ENCODE measurements at regions not wholly inside any gene's neighbourhood (a gene's known extent, or its start where the extent isn't known, plus 50 kb on each side); places are given as distances from the start of the nearest gene placed in this dataset.
A peak's percentile ranks its signal among the peaks of the same experiment; 100 is the strongest.

DNA sequence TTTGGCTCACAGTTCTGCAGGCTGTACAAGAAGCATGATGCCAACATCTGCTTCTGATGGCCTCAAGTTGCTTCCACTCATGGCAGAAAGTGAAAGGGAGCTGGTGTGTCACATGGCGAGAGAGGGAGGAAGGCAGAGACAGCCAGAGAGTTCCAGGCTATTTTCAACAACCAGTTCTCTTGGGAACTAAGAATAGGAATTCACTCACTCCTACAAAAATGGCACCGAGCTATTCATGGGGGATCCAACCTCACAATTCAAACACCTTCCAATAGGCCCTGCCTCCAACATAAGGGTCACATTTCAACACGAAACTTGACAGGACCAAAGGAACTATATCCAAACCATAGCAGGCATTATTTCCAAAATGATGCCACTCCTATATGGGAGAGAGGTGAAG is 299.5 kb upstream of the TGFBR2 start:
- H3K4me1 Mint-ChIP-seq = peaks cover 3% of the 10 kb centered on the region
- intact Hi-C loops (cut with DNase I, micrococcal nuclease) = no loop called here
- no peak for DNase-seq
- POLR2A ChIA-PET = no interaction called here
- H3K27ac Mint-ChIP-seq = no peak overlapping the region
- CTCF ChIA-PET = interaction anchor here (1.0 kb wide), 1 partner anchor 12 kb away, joined by 3 read pairs; no protein-coding TSS in a partner anchor
- no peaks in the 10 kb centered on the region for H3K36me3 Mint-ChIP-seq (ENCODE audit: low read depth)
- ATAC-seq = no peak
- H3K4me3 Mint-ChIP-seq = no peak overlapping the region
- H3K9me3 Mint-ChIP-seq (ENCODE audit: low read depth) = peaks cover 13% of the 10 kb centered on the region
- H3K27me3 Mint-ChIP-seq = no peaks in the 10 kb centered on the region

DNA sequence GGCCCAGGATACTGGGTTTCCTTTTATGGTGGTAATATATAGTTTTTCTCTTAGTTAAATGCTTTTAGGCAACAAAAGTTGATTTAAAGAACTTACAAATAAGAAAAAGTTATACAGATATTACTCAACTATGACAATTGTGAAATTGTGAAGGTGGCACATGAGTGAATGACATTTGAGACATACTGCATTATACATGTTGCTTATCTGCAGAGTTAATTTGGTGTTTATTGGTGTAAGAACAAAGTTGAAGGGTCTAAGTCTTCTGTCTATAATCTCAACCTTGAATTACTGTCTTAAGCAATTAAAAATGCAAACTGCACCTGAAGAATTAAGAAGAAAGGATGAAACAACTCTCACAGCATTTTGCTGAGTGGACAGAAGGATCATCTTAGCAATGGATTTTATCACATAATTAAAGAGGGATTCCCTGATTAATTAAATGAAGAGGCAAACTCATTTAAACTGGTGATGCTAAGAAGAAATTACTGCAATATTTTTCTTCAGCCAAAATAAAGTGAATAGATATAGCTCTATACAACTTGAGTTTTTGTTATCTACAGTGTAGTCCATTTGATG is 298.9 kb upstream of the TGFBR2 start:
- no peak for ATAC-seq
- H3K9me3 Mint-ChIP-seq (ENCODE audit: low read depth) = peaks cover 13% of the 10 kb centered on the region

GRCh38 chr3:30308131-30308530 is 298.3 kb upstream of the TGFBR2 start:
- ChIA-PET POLR2A (no interaction called here), CTCF (interaction anchor here (1.0 kb wide), 1 partner anchor 12 kb away, joined by 4 read pairs; no protein-coding TSS in a partner anchor)
- intact Hi-C loops (cut with DNase I, micrococcal nuclease) = no loop called here
- DNase-seq = no peak
- Mint-ChIP-seq H3K4me3 (no peak overlapping the region), H3K27me3 (no peaks in the 10 kb centered on the region), H3K4me1 (no peaks in the 10 kb centered on the region), H3K27ac (no peak overlapping the region), H3K36me3 (ENCODE audit: low read depth) (no peaks in the 10 kb centered on the region), H3K9me3 (ENCODE audit: low read depth) (peaks cover 13% of the 10 kb centered on the region)
- ATAC-seq = no peak

More for the DNA sequence above, 298.9 kb upstream of the TGFBR2 start:
- no peak overlapping the region for H3K4me3 Mint-ChIP-seq
- no peaks in the 10 kb centered on the region for H3K4me1 Mint-ChIP-seq
- intact Hi-C loops (cut with DNase I, micrococcal nuclease) = no loop called here
- no peak overlapping the region for H3K27ac Mint-ChIP-seq
- no peak for DNase-seq
- no peaks in the 10 kb centered on the region for H3K36me3 Mint-ChIP-seq (ENCODE audit: low read depth)
- ChIA-PET POLR2A (no interaction called here), CTCF (interaction anchor here (1.0 kb wide), 1 partner anchor 12 kb away, joined by 4 read pairs; no protein-coding TSS in a partner anchor)
- no peaks in the 10 kb centered on the region for H3K27me3 Mint-ChIP-seq

DNA sequence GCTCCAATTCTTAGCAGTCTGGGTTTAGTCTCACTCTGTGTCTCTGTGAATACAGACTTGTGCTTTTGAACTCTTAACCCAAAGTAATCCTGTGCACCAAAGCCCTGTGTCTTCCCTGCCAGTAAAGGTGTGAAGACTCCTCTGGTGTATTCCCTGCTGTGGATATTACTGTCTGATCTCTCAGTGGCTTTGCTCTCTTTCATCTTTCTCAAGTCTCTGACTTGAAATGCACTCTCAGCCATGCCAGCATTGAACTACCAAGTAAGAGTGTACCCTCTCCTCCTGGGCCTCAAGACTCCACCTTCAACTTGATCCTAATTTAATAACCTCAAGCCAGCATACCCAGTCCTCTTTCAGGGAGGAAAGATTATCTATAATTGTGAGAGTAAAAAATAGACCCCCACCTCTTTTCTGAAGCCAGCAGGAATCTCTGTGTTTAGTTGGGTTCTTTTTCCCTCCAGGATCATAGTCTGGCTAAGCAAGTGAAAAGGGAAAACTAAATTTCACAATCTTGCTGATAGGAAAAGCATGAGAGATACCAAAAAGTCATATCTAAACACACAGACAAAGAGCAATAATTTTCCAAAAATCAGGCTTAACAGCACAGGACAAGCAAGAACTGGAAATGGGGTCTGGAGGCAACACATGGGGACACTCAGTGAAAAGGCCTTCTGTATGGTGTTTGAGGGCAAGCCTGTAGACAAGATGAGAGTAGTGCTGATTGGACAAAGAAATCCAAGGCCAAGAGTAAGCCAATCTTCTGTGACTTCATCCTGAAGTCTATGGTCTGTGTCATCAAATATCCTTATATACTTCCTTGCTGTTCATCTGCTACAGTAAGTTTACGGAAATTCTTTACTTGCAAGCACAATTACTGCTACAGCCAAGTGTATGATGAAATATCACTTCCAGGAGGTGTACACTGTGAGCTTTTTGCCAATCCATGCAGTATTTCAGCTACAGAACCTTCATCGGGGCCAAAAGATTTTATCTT is 296.1 kb upstream of the TGFBR2 start:
- H3K27me3 Mint-ChIP-seq = no peaks in the 10 kb centered on the region
- intact Hi-C loops (cut with DNase I, micrococcal nuclease) = no loop called here
- ATAC-seq (no peak), DNase-seq (no peak)
- no peak overlapping the region for H3K4me3 Mint-ChIP-seq
- H3K4me1 Mint-ChIP-seq = no peaks in the 10 kb centered on the region
- H3K36me3 Mint-ChIP-seq (ENCODE audit: low read depth) = no peaks in the 10 kb centered on the region
- POLR2A ChIA-PET = no interaction called here
- peaks cover 9% of the 10 kb centered on the region for H3K9me3 Mint-ChIP-seq (ENCODE audit: low read depth)
- CTCF ChIA-PET = interaction anchor here (2.1 kb wide), 1 partner anchor 9 kb away, joined by 11 read pairs; no protein-coding TSS in a partner anchor
- no peak overlapping the region for H3K27ac Mint-ChIP-seq

- no peak for ATAC-seq
- CTCF ChIA-PET = interaction anchor here (2.1 kb wide), 1 partner anchor 8 kb away, joined by 11 read pairs; no protein-coding TSS in a partner anchor
- POLR2A ChIA-PET = no interaction called here
Observed at GRCh38 chr3:30311781-30312180, 294.6 kb upstream of the TGFBR2 start.

GRCh38 chr3:30313840-30314239 is 292.6 kb upstream of the TGFBR2 start:
- Mint-ChIP-seq H3K27ac (no peak overlapping the region), H3K9me3 (ENCODE audit: low read depth) (peaks cover 2% of the 10 kb centered on the region), H3K27me3 (no peaks in the 10 kb centered on the region), H3K4me3 (no peak overlapping the region), H3K36me3 (ENCODE audit: low read depth) (no peaks in the 10 kb centered on the region), H3K4me1 (peaks cover 4% of the 10 kb centered on the region)
- intact Hi-C loops (cut with DNase I, micrococcal nuclease) = no loop called here
- ChIA-PET POLR2A (no interaction called here), CTCF (no interaction called here)
- ATAC-seq = no peak
- DNase-seq = no peak

More at GRCh38 chr3:30311781-30312180, 294.6 kb upstream of the TGFBR2 start:
- Mint-ChIP-seq H3K36me3 (ENCODE audit: low read depth) (no peaks in the 10 kb centered on the region), H3K9me3 (ENCODE audit: low read depth) (peaks cover under 1% of the 10 kb centered on the region), H3K4me1 (no peaks in the 10 kb centered on the region), H3K27me3 (no peaks in the 10 kb centered on the region), H3K4me3 (no peak overlapping the region), H3K27ac (no peak overlapping the region)
- no peak for DNase-seq
- intact Hi-C loops (cut with DNase I, micrococcal nuclease) = no loop called here

- ATAC-seq (no peak), DNase-seq (no peak)
- no peak overlapping the region for H3K27ac Mint-ChIP-seq
- H3K9me3 Mint-ChIP-seq (ENCODE audit: low read depth) = peaks cover 2% of the 10 kb centered on the region
- intact Hi-C loops (cut with DNase I, micrococcal nuclease) = no loop called here
- CTCF ChIA-PET = interaction anchor here (0.7 to 1.2 kb wide), 3 partner anchors 10 to 460 kb away, joined by 3 to 4 read pairs (median 3); no protein-coding TSS in a partner anchor
- POLR2A ChIA-PET = no interaction called here
- H3K4me1 Mint-ChIP-seq = peaks cover 10% of the 10 kb centered on the region
- no peak overlapping the region for H3K4me3 Mint-ChIP-seq
- H3K36me3 Mint-ChIP-seq (ENCODE audit: low read depth) = no peaks in the 10 kb centered on the region
- no peaks in the 10 kb centered on the region for H3K27me3 Mint-ChIP-seq
Observed at GRCh38 chr3:30314757-30315325, 291.6 kb upstream of the TGFBR2 start.

DNA sequence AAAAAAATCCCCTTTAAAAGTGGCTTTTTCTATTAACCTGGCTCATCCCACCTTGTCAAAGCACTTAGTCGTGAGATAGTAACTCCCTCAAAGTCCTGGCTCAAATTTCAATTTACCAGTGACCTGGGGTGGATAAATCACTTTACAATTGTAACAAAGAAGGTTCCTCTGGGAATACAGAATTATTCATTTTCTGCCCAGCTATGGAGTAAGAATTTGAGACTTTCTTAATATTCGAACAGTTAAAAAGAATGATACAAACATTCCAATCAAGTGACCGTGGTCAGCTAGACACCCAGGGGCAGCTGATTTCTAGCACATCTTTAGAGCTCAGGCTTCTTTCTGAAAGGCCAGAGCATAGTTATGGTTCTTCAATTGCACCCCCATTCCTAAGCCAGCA is 291.0 kb upstream of the TGFBR2 start:
- peaks cover 13% of the 10 kb centered on the region for H3K4me1 Mint-ChIP-seq
- H3K27me3 Mint-ChIP-seq = no peaks in the 10 kb centered on the region
- H3K27ac Mint-ChIP-seq = no peak overlapping the region
- intact Hi-C loops (cut with DNase I, micrococcal nuclease) = no loop called here
- ATAC-seq (no peak), DNase-seq (no peak)
- no peak overlapping the region for H3K4me3 Mint-ChIP-seq
- H3K36me3 Mint-ChIP-seq (ENCODE audit: low read depth) = no peaks in the 10 kb centered on the region
- ChIA-PET POLR2A (no interaction called here), CTCF (interaction anchor here (1.0 to 1.2 kb wide), 2 partner anchors 9 to 39 kb away, joined by 3 read pairs; no protein-coding TSS in a partner anchor)
- H3K9me3 Mint-ChIP-seq (ENCODE audit: low read depth) = peaks cover 2% of the 10 kb centered on the region

DNA sequence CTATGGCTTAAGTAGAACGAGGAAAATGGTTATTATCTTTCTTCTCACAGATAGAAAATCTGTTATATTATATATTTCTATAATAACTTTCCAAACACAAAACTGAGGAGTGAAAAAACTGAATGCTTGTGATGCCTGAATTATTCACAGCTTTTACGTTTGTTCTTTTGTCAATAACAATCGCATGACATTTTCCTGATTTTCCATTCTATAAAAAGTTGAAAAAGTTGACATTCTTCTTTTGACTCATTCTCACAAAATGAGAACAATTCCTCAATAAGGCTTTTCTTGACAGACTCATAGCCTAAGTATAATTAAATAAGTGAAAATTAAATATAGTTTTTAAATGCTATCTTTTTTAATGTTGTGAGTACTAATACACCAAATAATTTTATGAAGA is 288.8 kb upstream of the TGFBR2 start:
- no peak for ATAC-seq

DNA sequence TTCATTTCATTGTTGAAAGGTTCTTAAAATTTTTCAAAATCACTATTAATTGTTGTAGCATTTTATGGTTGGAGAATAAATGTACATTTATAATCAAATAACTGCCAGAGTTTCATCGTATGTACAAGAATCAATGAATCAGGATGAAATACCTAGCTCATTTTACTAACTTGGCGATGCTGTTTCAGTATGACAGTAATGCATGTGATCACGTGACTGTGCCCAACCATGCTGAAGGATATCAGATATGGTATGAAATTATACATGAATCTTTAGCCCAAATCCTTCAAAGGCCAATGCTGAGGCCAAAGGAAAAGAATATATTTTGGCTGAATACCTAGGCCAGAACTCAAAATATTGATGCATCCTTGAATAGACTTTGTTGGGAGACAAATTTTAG is 288.3 kb upstream of the TGFBR2 start:
- CTCF ChIA-PET = interaction anchor here (0.7 to 1.1 kb wide), 2 partner anchors 8 to 31 kb away, joined by 3 read pairs; no protein-coding TSS in a partner anchor
- POLR2A ChIA-PET = interaction anchor here (0.6 kb wide), 1 partner anchor 321 kb away, joined by 3 read pairs; no protein-coding TSS in a partner anchor

More for the DNA sequence above, 288.8 kb upstream of the TGFBR2 start:
- peaks cover 15% of the 10 kb centered on the region for H3K4me1 Mint-ChIP-seq
- no peaks in the 10 kb centered on the region for H3K36me3 Mint-ChIP-seq (ENCODE audit: low read depth)
- POLR2A ChIA-PET = interaction anchor here (0.6 to 0.7 kb wide), 2 partner anchors 321 to 938 kb away, joined by 3 read pairs; no protein-coding TSS in a partner anchor
- H3K27me3 Mint-ChIP-seq = no peaks in the 10 kb centered on the region
- no peak overlapping the region for H3K27ac Mint-ChIP-seq
- intact Hi-C loops (cut with DNase I, micrococcal nuclease) = no loop called here
- CTCF ChIA-PET = interaction anchor here (0.7 to 1.3 kb wide), 3 partner anchors 8 to 375 kb away, joined by 3 read pairs; no protein-coding TSS in a partner anchor
- peaks cover 9% of the 10 kb centered on the region for H3K9me3 Mint-ChIP-seq (ENCODE audit: low read depth)
- DNase-seq = no peak
- H3K4me3 Mint-ChIP-seq = no peak overlapping the region

GRCh38 chr3:30319713-30320112 is 286.7 kb upstream of the TGFBR2 start:
- Mint-ChIP-seq H3K4me1 (peaks cover 15% of the 10 kb centered on the region), H3K4me3 (no peak overlapping the region), H3K27me3 (no peaks in the 10 kb centered on the region), H3K36me3 (ENCODE audit: low read depth) (peaks cover 2% of the 10 kb centered on the region), H3K27ac (peak overlapping the region; percentile 4), H3K9me3 (ENCODE audit: low read depth) (peaks cover 15% of the 10 kb centered on the region)
- intact Hi-C loops (cut with DNase I, micrococcal nuclease) = no loop called here
- CTCF ChIA-PET = interaction anchor here (0.7 to 2.0 kb wide), 25 partner anchors 8 to 376 kb away, joined by 3 to 11 read pairs (median 4); no protein-coding TSS in a partner anchor
- ATAC-seq = peak; percentile 97
- DNase-seq = peak; percentile 60
- POLR2A ChIA-PET = no interaction called here

More for the DNA sequence above, 288.3 kb upstream of the TGFBR2 start:
- Mint-ChIP-seq H3K4me1 (peaks cover 15% of the 10 kb centered on the region), H3K9me3 (ENCODE audit: low read depth) (peaks cover 13% of the 10 kb centered on the region), H3K27me3 (no peaks in the 10 kb centered on the region), H3K4me3 (no peak overlapping the region), H3K27ac (no peak overlapping the region), H3K36me3 (ENCODE audit: low read depth) (peaks cover 2% of the 10 kb centered on the region)
- DNase-seq (no peak), ATAC-seq (no peak)
- intact Hi-C loops (cut with DNase I, micrococcal nuclease) = no loop called here

Data from activated CD4-positive, alpha-beta T cell treated with anti-CD3 and anti-CD28 coated beads for 36 hours (primary cell).